Small intestine (tissue), 7 donors: ENCODE measurements at regions not wholly inside any gene's neighbourhood (a gene's known extent, or its start where the extent isn't known, plus 50 kb on each side); places are given as distances from the start of the nearest gene placed in this dataset.

ENCODE experiments used
- DNase-seq, 2 donors: peaks; one replicate each; pipeline versions ENCODE4 v3.0.0 to v3.0.0-alpha.2; 2013
- FAIRE-seq: peaks from 2 replicates; lab custom pipeline; 2012; peaks lifted over from hg19 to GRCh38; lab: Jason Lieb, UNC
- H3K27ac ChIP-seq, 3 donors: one replicate each; pipeline ENCODE4 v1.5.1; 2013; ENCODE audit warnings: low read length in 2 of 3, mild to moderate bottlenecking in 2 of 3, control low read depth in 1 of 3, inconsistent platforms in 1 of 3, low read depth in 1 of 3, moderate library complexity in 1 of 3
- H3K27me3 ChIP-seq, 3 donors: one replicate each; pipeline ENCODE4 v1.6.1; 2013; ENCODE audit warnings: low read length in 3 of 3, inconsistent platforms in 1 of 3; ENCODE audit not compliant: control insufficient read depth in 3 of 3, insufficient read depth in 3 of 3
- H3K36me3 ChIP-seq, 3 donors: one replicate each; pipeline ENCODE4 v1.6.1; 2013; ENCODE audit warnings: low read length in 3 of 3, inconsistent platforms in 1 of 3, low read depth in 1 of 3, mild to moderate bottlenecking in 1 of 3, moderate library complexity in 1 of 3; ENCODE audit not compliant: control insufficient read depth in 3 of 3, insufficient read depth in 2 of 3
- H3K4me1 ChIP-seq, 3 donors: one replicate each; pipeline ENCODE4 v1.6.1; 2013; ENCODE audit warnings: low read length in 2 of 3, inconsistent platforms in 1 of 3, low read depth in 1 of 3, mild to moderate bottlenecking in 1 of 3, moderate library complexity in 1 of 3; ENCODE audit not compliant: control insufficient read depth in 3 of 3, insufficient read depth in 2 of 3
- H3K4me3 ChIP-seq, 3 donors: one replicate each; pipeline ENCODE4 v1.5.1; 2013; ENCODE audit warnings: low read length in 3 of 3, control low read depth in 1 of 3, inconsistent platforms in 1 of 3, low read depth in 1 of 3, mild to moderate bottlenecking in 1 of 3, moderate library complexity in 1 of 3
- H3K9me3 ChIP-seq, 2 donors: one replicate each; pipeline ENCODE4 v1.6.1; 2013; ENCODE audit warnings: low read depth in 1 of 2, low read length in 1 of 2; ENCODE audit not compliant: control insufficient read depth in 2 of 2, insufficient read depth in 1 of 2
- WGBS, 3 donors: extraction: QIAGEN DNeasy Blood & Tissue Kit; methylation state at CpG; one replicate each; pipeline ENCODE4 v1.1.7; 2013; 5-methylcytosine and 5-hydroxymethylcytosine counted together
- donor health status: healthy with polysubstance abuse.
- donor health status: control.
- donor health status: control.
- donor health status: Bipolar disorder and iron deficiency.
- donor health status: healthy.

GRCh38 chr1:94719926-94720793 is 100.0 kb upstream of the SLC44A3 start:
- no peak for FAIRE-seq
- H3K36me3 ChIP-seq = peaks cover 0 to 26% (median 0%) of the 10 kb centered on the region in 3 donors
- no peak overlapping the region for H3K27ac ChIP-seq
- WGBS, 3 donors = 68 to 76% (median 71%) methylated on average over 7 of the region's 7 CpGs
- no peaks in the 10 kb centered on the region for H3K9me3 ChIP-seq
- no peak for DNase-seq
- no peak overlapping the region for H3K4me3 ChIP-seq
- H3K27me3 ChIP-seq = no peaks in the 10 kb centered on the region
- H3K4me1 ChIP-seq = peaks cover 0 to 6% (median 0%) of the 10 kb centered on the region in 3 donors

DNA sequence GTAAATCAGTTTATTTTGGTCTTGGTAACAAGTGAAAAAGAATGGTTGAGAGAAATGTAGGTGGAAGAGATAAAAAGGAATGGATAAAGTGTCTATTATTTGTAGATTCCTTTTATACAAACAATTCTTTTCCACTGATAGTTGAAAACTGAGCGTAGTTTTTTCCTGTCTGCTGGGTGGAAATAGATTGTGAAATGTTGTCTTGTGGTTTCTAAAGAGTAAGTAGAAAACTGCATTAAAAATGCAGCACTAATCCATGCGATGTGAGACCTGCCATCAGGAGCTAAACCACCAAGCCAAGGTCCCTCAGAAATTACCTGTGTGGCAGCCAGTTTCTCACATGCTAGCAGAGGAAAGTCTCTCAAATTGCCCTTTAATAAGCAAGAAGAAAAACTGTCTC is 103.2 kb upstream of the SLC44A3 start:
- no peak for FAIRE-seq
- Histone ChIP-seq H3K36me3 (peaks cover 0 to 22% (median 0%) of the 10 kb centered on the region in 3 donors), H3K4me3 (no peak overlapping the region), H3K9me3 (no peaks in the 10 kb centered on the region), H3K27ac (no peak overlapping the region), H3K4me1 (peaks cover 0 to 16% (median 0%) of the 10 kb centered on the region in 3 donors), H3K27me3 (no peaks in the 10 kb centered on the region)
- no peak for DNase-seq
- 74 to 89% (median 75%) methylated on average over 2 of the region's 2 CpGs for WGBS, 3 donors

DNA sequence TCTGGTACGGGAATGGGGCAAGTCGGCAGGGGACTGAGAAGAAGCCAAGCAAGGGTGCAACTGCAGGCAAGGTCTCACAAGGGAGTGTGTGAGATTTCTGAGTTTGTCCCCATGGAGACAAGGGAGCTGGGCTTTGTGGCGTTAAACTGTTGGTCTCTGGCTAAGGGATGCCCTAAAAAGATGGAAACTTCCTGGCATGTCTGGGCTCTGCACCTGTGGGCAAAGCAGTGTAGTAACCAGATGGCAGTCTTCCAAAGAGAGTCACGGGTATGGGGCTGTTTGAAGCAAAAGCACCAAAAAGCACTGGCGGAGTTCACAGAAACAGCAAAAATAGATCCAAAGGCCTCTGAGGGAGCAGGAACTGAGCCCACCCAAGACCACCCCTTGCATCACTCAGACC is 104.8 kb upstream of the SLC44A3 start:
- FAIRE-seq (no peak), DNase-seq (no peak)
- no peak overlapping the region for H3K4me3 ChIP-seq
- peaks cover 0 to 16% (median 0%) of the 10 kb centered on the region in 3 donors for H3K4me1 ChIP-seq
- H3K27ac ChIP-seq = no peak overlapping the region
- H3K9me3 ChIP-seq = no peaks in the 10 kb centered on the region
- WGBS, 3 donors = 81 to 89% (median 85%) methylated on average over 5 of the region's 5 CpGs
- H3K36me3 ChIP-seq = peaks cover 0 to 24% (median 0%) of the 10 kb centered on the region in 3 donors
- H3K27me3 ChIP-seq = no peaks in the 10 kb centered on the region

GRCh38 chr1:94714552-94714951 is 105.6 kb upstream of the SLC44A3 start:
- no peak for DNase-seq
- FAIRE-seq = no peak
- peaks cover 0 to 16% (median 0%) of the 10 kb centered on the region in 3 donors for H3K4me1 ChIP-seq
- peaks cover 0 to 27% (median 0%) of the 10 kb centered on the region in 3 donors for H3K36me3 ChIP-seq
- 84 to 96% (median 84%) methylated on average over 4 of the region's 4 CpGs for WGBS, 3 donors
- no peaks in the 10 kb centered on the region for H3K27me3 ChIP-seq
- no peaks in the 10 kb centered on the region for H3K9me3 ChIP-seq
- H3K27ac ChIP-seq = peak overlapping the region in 1 of 3 donors; percentile 76
- no peak overlapping the region for H3K4me3 ChIP-seq

GRCh38 chr1:94714152-94714551 is 106.0 kb upstream of the SLC44A3 start:
- Histone ChIP-seq H3K27ac (peak overlapping the region in 2 of 3 donors; percentile 3 to 76), H3K9me3 (no peaks in the 10 kb centered on the region), H3K4me1 (peaks cover 0 to 16% (median 0%) of the 10 kb centered on the region in 3 donors), H3K4me3 (no peak overlapping the region), H3K27me3 (no peaks in the 10 kb centered on the region), H3K36me3 (peaks cover 0 to 27% (median 0%) of the 10 kb centered on the region in 3 donors)
- FAIRE-seq (no peak), DNase-seq (no peak)
- WGBS, 3 donors = 94 to 98% (median 97%) methylated on average over 5 of the region's 5 CpGs

DNA sequence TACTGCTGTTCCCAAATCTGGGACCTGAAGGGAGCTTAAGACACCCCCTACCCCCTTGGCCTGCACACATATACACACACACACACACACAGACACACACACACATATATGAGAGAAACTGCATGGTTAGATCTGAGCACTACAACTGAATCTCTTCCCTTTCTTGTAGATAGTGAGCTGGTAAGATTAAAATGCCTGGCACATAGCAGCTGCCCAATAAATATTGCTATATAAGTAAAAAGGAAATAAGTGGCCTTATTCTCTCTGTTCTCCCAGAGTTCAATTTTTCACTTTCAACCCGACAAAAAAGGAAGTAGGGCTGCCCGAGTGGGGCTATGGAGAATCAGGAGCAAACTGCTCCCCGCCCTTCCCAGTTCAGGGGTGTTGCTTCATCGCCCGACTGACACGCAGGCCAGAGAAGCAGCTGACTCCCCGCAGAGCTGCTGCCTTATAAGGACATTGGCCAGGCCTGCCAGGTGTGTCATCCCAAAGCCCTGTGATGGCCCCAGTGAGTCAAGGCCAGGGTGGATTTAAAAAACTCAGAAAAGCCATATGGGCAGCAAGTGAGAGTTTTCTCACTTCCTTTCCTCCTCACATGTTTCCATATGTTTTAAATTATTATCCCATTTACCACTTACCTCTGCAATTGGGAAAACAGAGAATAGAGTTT is 106.5 kb upstream of the SLC44A3 start:
- H3K27ac ChIP-seq = peak overlapping the region in 2 of 3 donors; percentile 76 to 82
- peaks cover 0 to 16% (median 0%) of the 10 kb centered on the region in 3 donors for H3K4me1 ChIP-seq
- H3K36me3 ChIP-seq = peaks cover 0 to 27% (median 0%) of the 10 kb centered on the region in 3 donors
- FAIRE-seq (no peak), DNase-seq (peak; percentile 84 to 94)
- no peaks in the 10 kb centered on the region for H3K9me3 ChIP-seq
- H3K27me3 ChIP-seq = no peaks in the 10 kb centered on the region
- WGBS, 3 donors = 10 to 32% (median 13%) methylated on average over 7 of the region's 7 CpGs
- H3K4me3 ChIP-seq = no peak overlapping the region

- WGBS, 3 donors = 71 to 82% (median 72%) methylated on average over 8 of the region's 8 CpGs
- H3K9me3 ChIP-seq = no peaks in the 10 kb centered on the region
- DNase-seq (no peak), FAIRE-seq (no peak)
- peaks cover 0 to 23% (median 0%) of the 10 kb centered on the region in 3 donors for H3K36me3 ChIP-seq
- no peak overlapping the region for H3K4me3 ChIP-seq
- H3K27ac ChIP-seq = peak overlapping the region in 2 of 3 donors; percentile 1 to 2
- H3K4me1 ChIP-seq = peaks cover 0 to 30% (median 0%) of the 10 kb centered on the region in 3 donors
- H3K27me3 ChIP-seq = no peaks in the 10 kb centered on the region
Observed at GRCh38 chr1:94709891-94710581, 110.1 kb upstream of the SLC44A3 start.

- no peak for FAIRE-seq
- no peaks in the 10 kb centered on the region for H3K9me3 ChIP-seq
- H3K27me3 ChIP-seq = no peaks in the 10 kb centered on the region
- DNase-seq = no peak
- 87 to 97% (median 92%) methylated on average over 8 of the region's 8 CpGs for WGBS, 3 donors
- peak overlapping the region in 1 of 3 donors; percentile 2 for H3K27ac ChIP-seq
- H3K36me3 ChIP-seq = peaks cover 0 to 21% (median 0%) of the 10 kb centered on the region in 3 donors
- no peak overlapping the region for H3K4me3 ChIP-seq
- H3K4me1 ChIP-seq = peaks cover 0 to 23% (median 0%) of the 10 kb centered on the region in 3 donors
Observed at GRCh38 chr1:94708811-94709210, 111.3 kb upstream of the SLC44A3 start.
